ENCODE measurements at regions not wholly inside any gene's neighbourhood (a gene's known extent, or its start where the extent isn't known, plus 50 kb on each side); places are given as distances from the start of the nearest gene placed in this dataset.

DNA sequence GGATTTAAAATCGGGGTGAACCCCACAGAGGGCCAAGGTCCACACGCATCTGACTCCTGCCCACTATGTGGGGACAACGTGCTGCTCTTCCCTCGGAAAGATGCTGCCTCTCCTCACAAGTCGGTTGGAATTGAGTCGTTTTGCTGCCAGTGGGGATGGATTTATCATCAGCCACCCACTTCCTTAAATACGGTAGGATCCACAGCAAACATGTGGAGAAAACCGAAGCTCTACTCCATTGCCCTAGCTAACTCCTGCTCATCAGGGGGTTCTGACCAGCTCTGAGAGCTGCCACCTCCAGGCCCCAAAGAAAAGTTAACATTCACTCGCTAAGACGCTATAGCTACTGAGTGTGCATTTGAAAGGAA lies 80.9 kb downstream of the CHRNA1 start:
- POLR2A ChIA-PET, result interaction anchor here (1.1 to 2.8 kb wide), 2 partner anchors 20 to 96 kb away, joined by 4 to 13 read pairs; no protein-coding TSS in a partner anchor
- peak overlapping the region; percentile 64 for H2AFZ ChIP-seq (ENCODE audit: low read depth)
- CTCF ChIA-PET, result interaction anchor here (0.9 to 10.5 kb wide), 11 partner anchors 10 to 221 kb away, joined by 3 to 180 read pairs (median 6); partner anchors contain the start of gene WIPF1
- H3K9me2 ChIP-seq, result no peaks in the 10 kb centered on the region
- peaks cover 6 to 42% of the 10 kb centered on the region in 2 experiments; a peak in 2 of 4 replicates for H3K4me1 ChIP-seq (ENCODE audit: control insufficient read depth in 1 of 2, insufficient read depth in 2 of 2, low read depth in 1 of 2, low read length in 1 of 2)
- peak overlapping the region; percentile 88; the same call in 1 of the 2 replicates for H3K9ac ChIP-seq
- 35% methylated on average over 10 of the region's 10 CpGs for WGBS (ENCODE audit: low lambda C conversion rate)
- peaks cover 4% of the 10 kb centered on the region for H3F3A ChIP-seq (replicated peaks; ENCODE audit: insufficient read depth)
- H3K27me3 ChIP-seq (ENCODE audit: insufficient read depth), result no peaks in the 10 kb centered on the region
- peak overlapping the region; percentile 83 for H3K4me2 ChIP-seq
- peak; percentile 49 for DNase-seq
- peaks cover 42% of the 10 kb centered on the region for H3K79me2 ChIP-seq (ENCODE audit: insufficient read depth)
- H3K4me3 ChIP-seq (ENCODE audit: low read depth in 2 of 2, low read length in 1 of 2), result peak overlapping the region; percentile 89 to 93
- peaks cover 5% of the 10 kb centered on the region; the same call in 1 of the 2 replicates for H4K20me1 ChIP-seq (ENCODE audit: insufficient read depth)
- H3K36me3 ChIP-seq (replicated peaks in 1 of 2; ENCODE audit: control insufficient read depth in 1 of 2, insufficient read depth in 2 of 2, low read length in 1 of 2), result peaks cover 8 to 13% of the 10 kb centered on the region in 2 experiments
- H3K9me3 ChIP-seq, result no peaks in the 10 kb centered on the region
- TF ChIP-seq JUND (IDR thresholded peaks at IDR 0.05) (no peak), NFIC (IDR thresholded peaks at IDR 0.05; ENCODE audit: borderline replicate concordance) (no peak), SMC3 (IDR thresholded peaks at IDR 0.05; ENCODE audit: low read depth, low read length) (no peak), RAD21 (IDR thresholded peaks at IDR 0.05; ENCODE audit: low read length) (peak; percentile 19; the same call in 1 of the 2 replicates), IRF3 (IDR thresholded peaks at IDR 0.05; ENCODE audit: low read depth, low read length) (no peak), FOXJ3 (CRISPR knock-in tag; IDR thresholded peaks at IDR 0.05) (no peak), CTCF (IDR thresholded peaks at IDR 0.05) (peak; percentile 24)
- H3K27ac ChIP-seq (ENCODE audit: low read depth in 2 of 2, low read length in 1 of 2), result peak overlapping the region; percentile 72 to 89; a peak in 3 of 4 replicates

GRCh38 chr2:174682578-174683391 lies 81.5 kb downstream of the CHRNA1 start:
- Histone ChIP-seq H3K36me3 (replicated peaks in 1 of 2; ENCODE audit: control insufficient read depth in 1 of 2, insufficient read depth in 2 of 2, low read length in 1 of 2) (peaks cover 8 to 13% of the 10 kb centered on the region in 2 experiments), H3K9me2 (no peaks in the 10 kb centered on the region), H3F3A (replicated peaks; ENCODE audit: insufficient read depth) (peaks cover 8% of the 10 kb centered on the region), H2AFZ (ENCODE audit: low read depth) (peak overlapping the region; percentile 81), H3K4me2 (peak overlapping the region; percentile 83), H3K27me3 (ENCODE audit: insufficient read depth) (no peaks in the 10 kb centered on the region), H3K27ac (ENCODE audit: low read depth in 2 of 2, low read length in 1 of 2) (peak overlapping the region; percentile 72 to 89), H3K79me2 (ENCODE audit: insufficient read depth) (peaks cover 48% of the 10 kb centered on the region), H3K4me3 (ENCODE audit: low read depth in 2 of 2, low read length in 1 of 2) (peak overlapping the region; percentile 89 to 93), H3K9me3 (no peaks in the 10 kb centered on the region), H3K9ac (peak overlapping the region; percentile 88), H3K4me1 (ENCODE audit: control insufficient read depth in 1 of 2, insufficient read depth in 2 of 2, low read depth in 1 of 2, low read length in 1 of 2) (peaks cover 6 to 47% of the 10 kb centered on the region in 2 experiments; a peak in 2 of 4 replicates), H4K20me1 (ENCODE audit: insufficient read depth) (peaks cover 5% of the 10 kb centered on the region; the same call in 1 of the 2 replicates)
- POLR2A ChIA-PET, result interaction anchor here (1.0 to 2.8 kb wide), 7 partner anchors 9 to 147 kb away, joined by 3 to 13 read pairs (median 4); no protein-coding TSS in a partner anchor
- TF ChIP-seq, protein P1, sequence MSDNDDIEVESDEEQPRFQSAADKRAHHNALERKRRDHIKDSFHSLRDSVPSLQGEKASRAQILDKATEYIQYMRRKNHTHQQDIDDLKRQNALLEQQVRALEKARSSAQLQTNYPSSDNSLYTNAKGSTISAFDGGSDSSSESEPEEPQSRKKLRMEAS (IDR thresholded peaks at IDR 0.05; ENCODE audit: low read depth), result peak; percentile 71
- TF ChIP-seq CTCF (IDR thresholded peaks at IDR 0.05) (0 out of 2 replicates have a peak, but pooled peaks have one; percentile 6), EP300 (IDR thresholded peaks at IDR 0.05; ENCODE audit: borderline replicate concordance in 1 of 2, low read depth in 1 of 2, low read length in 1 of 2) (0 out of 4 replicates have a peak, but pooled peaks of 1 of the 2 experiments have one; percentile 11), PBX3 (IDR thresholded peaks at IDR 0.05) (no peak), NFIC (IDR thresholded peaks at IDR 0.05; ENCODE audit: borderline replicate concordance) (no peak), TAF1 (IDR thresholded peaks at IDR 0.05; ENCODE audit: borderline replicate concordance, low read depth, low read length) (peak; percentile 23; the same call in 1 of the 2 replicates), FOXJ3 (CRISPR knock-in tag; IDR thresholded peaks at IDR 0.05) (no peak), POLR2AphosphoS5 (IDR thresholded peaks at IDR 0.05; ENCODE audit: low read depth, low read length) (peak; percentile 55)
- CTCF ChIA-PET, result interaction anchor here (0.9 to 10.5 kb wide), 17 partner anchors 10 to 220 kb away, joined by 3 to 180 read pairs (median 4); partner anchors contain the start of gene WIPF1
- DNase-seq, result peak; percentile 95
- 13% methylated on average over 8 of the region's 97 CpGs for WGBS (ENCODE audit: low lambda C conversion rate)

Data from SK-N-SH (cell line).